ENCODE measurements at regions not wholly inside any gene's neighbourhood (a gene's known extent, or its start where the extent isn't known, plus 50 kb on each side); places are given as distances from the start of the nearest gene placed in this dataset.
"Not testable (repeated sequence)": the region's sequence is repeated elsewhere in the genome, so short reads cannot be mapped to it uniquely, and the experiment has no call there.

DNA sequence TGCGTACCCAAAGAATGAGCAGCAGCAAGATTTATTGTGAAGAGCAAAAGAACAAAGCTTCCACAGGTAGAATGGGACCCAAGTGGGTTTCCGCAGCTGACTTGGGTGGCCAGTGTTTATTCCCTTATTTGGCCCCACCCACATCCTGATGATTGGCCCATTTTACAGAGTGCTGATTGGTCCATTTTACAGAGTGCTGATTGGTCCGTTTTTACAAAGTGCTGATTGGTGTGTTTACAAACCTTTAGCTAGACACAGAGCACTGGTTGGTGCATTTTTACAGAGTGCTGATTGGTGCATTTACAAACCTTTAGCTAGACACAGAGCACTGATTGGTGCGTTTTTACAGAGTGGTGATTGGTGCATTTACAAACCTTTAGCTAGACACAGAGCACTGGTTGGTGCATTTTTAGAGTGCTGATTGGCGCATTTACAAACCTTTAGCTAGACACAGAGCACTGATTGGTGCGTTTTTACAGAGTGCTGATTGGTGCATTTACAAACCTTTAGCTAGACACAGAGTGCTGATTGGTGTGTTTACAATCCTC, 94.8 kb downstream of the SAMD9 start:
- not testable (repeated sequence) for H3K4me3 ChIP-seq (ENCODE audit: low read depth in 1 of 3, low read length in 3 of 3); DNase-seq; H3K27me3 ChIP-seq (ENCODE audit: control insufficient read depth in 3 of 3, insufficient read depth in 3 of 3, low read length in 3 of 3); FAIRE-seq; H3K4me1 ChIP-seq (ENCODE audit: control insufficient read depth in 3 of 3, insufficient read depth in 2 of 3, low read depth in 1 of 3, low read length in 2 of 3); H3K36me3 ChIP-seq (ENCODE audit: control insufficient read depth in 3 of 3, insufficient read depth in 2 of 3, low read depth in 1 of 3, low read length in 3 of 3); H3K27ac ChIP-seq (ENCODE audit: low read depth in 1 of 3, low read length in 2 of 3); H3K9me3 ChIP-seq (ENCODE audit: control insufficient read depth in 2 of 2, insufficient read depth in 1 of 2, low read depth in 1 of 2, low read length in 1 of 2)
- 95 to 97% (median 97%) methylated on average over 6 of the region's 6 CpGs for WGBS, 3 donors

- no peaks in the 10 kb centered on the region for H3K4me1 ChIP-seq (ENCODE audit: control insufficient read depth in 3 of 3, insufficient read depth in 2 of 3, low read depth in 1 of 3, low read length in 2 of 3)
- no peak overlapping the region for H3K27ac ChIP-seq (ENCODE audit: low read depth in 1 of 3, low read length in 2 of 3)
- no peaks in the 10 kb centered on the region for H3K9me3 ChIP-seq (ENCODE audit: control insufficient read depth in 2 of 2, insufficient read depth in 1 of 2, low read depth in 1 of 2, low read length in 1 of 2)
- WGBS, 3 donors, result 76 to 98% (median 93%) methylated on average over 2 of the region's 2 CpGs
- no peak for DNase-seq
- H3K4me3 ChIP-seq (ENCODE audit: low read depth in 1 of 3, low read length in 3 of 3), result no peak overlapping the region
- FAIRE-seq, result no peak
- no peaks in the 10 kb centered on the region for H3K27me3 ChIP-seq (ENCODE audit: control insufficient read depth in 3 of 3, insufficient read depth in 3 of 3, low read length in 3 of 3)
- H3K36me3 ChIP-seq (ENCODE audit: control insufficient read depth in 3 of 3, insufficient read depth in 2 of 3, low read depth in 1 of 3, low read length in 3 of 3), result no peaks in the 10 kb centered on the region
Measured at GRCh38 chr7:93021748-93022147, 96.0 kb downstream of the SAMD9 start.

DNA sequence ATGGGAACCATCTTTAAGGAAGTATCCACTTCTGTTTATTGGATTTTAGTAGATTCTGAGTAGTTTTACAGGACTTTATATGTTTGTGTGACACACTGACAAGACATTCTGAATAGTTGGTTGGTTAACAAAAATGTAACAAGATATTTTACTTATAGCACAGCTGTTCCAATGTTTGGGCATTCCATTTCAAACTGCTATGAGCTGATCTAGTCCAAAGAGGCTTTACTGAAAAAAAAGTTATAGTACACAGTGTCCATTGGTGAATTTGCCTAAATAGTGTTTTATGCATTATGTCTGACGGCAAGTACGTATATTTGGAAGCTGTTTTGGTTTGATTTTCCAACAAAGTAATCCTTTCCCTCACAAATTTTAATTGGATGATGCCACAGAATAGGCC, 99.1 kb downstream of the SAMD9 start:
- Histone ChIP-seq H3K27me3 (ENCODE audit: control insufficient read depth in 3 of 3, insufficient read depth in 3 of 3, low read length in 3 of 3) (no peaks in the 10 kb centered on the region), H3K4me1 (ENCODE audit: control insufficient read depth in 3 of 3, insufficient read depth in 2 of 3, low read depth in 1 of 3, low read length in 2 of 3) (peaks cover 0 to 16% (median 8%) of the 10 kb centered on the region in 3 donors), H3K4me3 (ENCODE audit: low read depth in 1 of 3, low read length in 3 of 3) (no peak overlapping the region), H3K36me3 (ENCODE audit: control insufficient read depth in 3 of 3, insufficient read depth in 2 of 3, low read depth in 1 of 3, low read length in 3 of 3) (no peaks in the 10 kb centered on the region), H3K27ac (ENCODE audit: low read depth in 1 of 3, low read length in 2 of 3) (no peak overlapping the region), H3K9me3 (ENCODE audit: control insufficient read depth in 2 of 2, insufficient read depth in 1 of 2, low read depth in 1 of 2, low read length in 1 of 2) (no peaks in the 10 kb centered on the region)
- DNase-seq (no peak), FAIRE-seq (no peak)
- WGBS, 3 donors, result 71 to 96% (median 86%) methylated on average over 2 of the region's 2 CpGs

GRCh38 chr7:93016681-93017381, 100.9 kb downstream of the SAMD9 start:
- no peaks in the 10 kb centered on the region for H3K9me3 ChIP-seq (ENCODE audit: control insufficient read depth in 2 of 2, insufficient read depth in 1 of 2, low read depth in 1 of 2, low read length in 1 of 2)
- no peak overlapping the region for H3K4me3 ChIP-seq (ENCODE audit: low read depth in 1 of 3, low read length in 3 of 3)
- H3K36me3 ChIP-seq (ENCODE audit: control insufficient read depth in 3 of 3, insufficient read depth in 2 of 3, low read depth in 1 of 3, low read length in 3 of 3), result no peaks in the 10 kb centered on the region
- FAIRE-seq, result no peak
- 56 to 62% (median 58%) methylated on average over 8 of the region's 8 CpGs for WGBS, 3 donors
- H3K27ac ChIP-seq (ENCODE audit: low read depth in 1 of 3, low read length in 2 of 3), result no peak overlapping the region
- no peaks in the 10 kb centered on the region for H3K27me3 ChIP-seq (ENCODE audit: control insufficient read depth in 3 of 3, insufficient read depth in 3 of 3, low read length in 3 of 3)
- no peak for DNase-seq
- peaks cover 0 to 16% (median 8%) of the 10 kb centered on the region in 3 donors for H3K4me1 ChIP-seq (ENCODE audit: control insufficient read depth in 3 of 3, insufficient read depth in 2 of 3, low read depth in 1 of 3, low read length in 2 of 3)

GRCh38 chr7:93015779-93016481, 101.8 kb downstream of the SAMD9 start:
- FAIRE-seq (no peak), DNase-seq (peak; percentile 33 to 62)
- Histone ChIP-seq H3K4me1 (ENCODE audit: control insufficient read depth in 3 of 3, insufficient read depth in 2 of 3, low read depth in 1 of 3, low read length in 2 of 3) (peaks cover 0 to 16% (median 8%) of the 10 kb centered on the region in 3 donors), H3K4me3 (ENCODE audit: low read depth in 1 of 3, low read length in 3 of 3) (no peak overlapping the region), H3K36me3 (ENCODE audit: control insufficient read depth in 3 of 3, insufficient read depth in 2 of 3, low read depth in 1 of 3, low read length in 3 of 3) (no peaks in the 10 kb centered on the region), H3K27me3 (ENCODE audit: control insufficient read depth in 3 of 3, insufficient read depth in 3 of 3, low read length in 3 of 3) (no peaks in the 10 kb centered on the region), H3K27ac (ENCODE audit: low read depth in 1 of 3, low read length in 2 of 3) (peak overlapping the region in 2 of 3 donors; percentile 26 to 52), H3K9me3 (ENCODE audit: control insufficient read depth in 2 of 2, insufficient read depth in 1 of 2, low read depth in 1 of 2, low read length in 1 of 2) (no peaks in the 10 kb centered on the region)
- WGBS, 3 donors, result 6 to 28% (median 15%) methylated on average over 5 of the region's 5 CpGs

DNA sequence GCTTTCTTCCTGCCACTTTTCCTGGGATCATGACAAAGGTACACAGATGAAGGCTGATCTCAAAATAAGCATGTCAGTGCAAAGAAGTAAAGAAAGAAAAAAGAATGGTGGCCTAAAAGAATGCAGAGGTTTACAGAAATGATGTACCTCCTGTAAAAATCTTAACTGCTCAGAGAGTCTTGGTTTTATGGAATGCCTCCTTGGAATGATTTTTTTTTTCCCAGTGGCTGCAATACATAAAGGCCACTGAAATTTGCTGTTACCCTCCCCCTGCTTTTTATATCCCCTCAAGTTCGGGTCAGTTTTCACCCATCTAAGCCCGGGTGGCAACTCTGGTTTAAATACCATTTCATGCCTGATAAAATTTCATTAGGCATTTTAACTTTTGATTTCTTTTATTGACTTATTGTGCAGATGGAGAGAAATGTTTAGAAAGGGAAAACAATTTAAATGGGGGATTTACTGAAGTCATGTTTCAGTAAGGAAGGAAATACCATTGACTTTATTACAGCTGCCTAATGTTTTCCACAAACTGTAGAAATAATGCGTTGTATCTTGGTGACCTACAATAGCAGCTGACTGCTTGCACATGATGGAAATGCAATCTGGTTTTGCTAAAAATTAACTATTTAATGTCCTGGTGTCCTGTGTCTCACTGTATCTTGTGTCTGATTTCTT, 102.5 kb downstream of the SAMD9 start:
- FAIRE-seq, result no peak
- Histone ChIP-seq H3K36me3 (ENCODE audit: control insufficient read depth in 3 of 3, insufficient read depth in 2 of 3, low read depth in 1 of 3, low read length in 3 of 3) (no peaks in the 10 kb centered on the region), H3K4me1 (ENCODE audit: control insufficient read depth in 3 of 3, insufficient read depth in 2 of 3, low read depth in 1 of 3, low read length in 2 of 3) (peaks cover 0 to 16% (median 8%) of the 10 kb centered on the region in 3 donors), H3K9me3 (ENCODE audit: control insufficient read depth in 2 of 2, insufficient read depth in 1 of 2, low read depth in 1 of 2, low read length in 1 of 2) (no peaks in the 10 kb centered on the region), H3K4me3 (ENCODE audit: low read depth in 1 of 3, low read length in 3 of 3) (no peak overlapping the region), H3K27ac (ENCODE audit: low read depth in 1 of 3, low read length in 2 of 3) (peak overlapping the region in 2 of 3 donors; percentile 26 to 52), H3K27me3 (ENCODE audit: control insufficient read depth in 3 of 3, insufficient read depth in 3 of 3, low read length in 3 of 3) (no peaks in the 10 kb centered on the region)
- WGBS, 3 donors, result 11 to 44% (median 43%) methylated on average over 3 of the region's 3 CpGs
- DNase-seq, result peak in 1 of 2 donors; percentile 43

- 3 to 29% (median 21%) methylated on average over 1 of the region's 1 CpG for WGBS, 3 donors
Measured at GRCh38 chr7:93014410-93014809, 103.4 kb downstream of the SAMD9 start.

DNA sequence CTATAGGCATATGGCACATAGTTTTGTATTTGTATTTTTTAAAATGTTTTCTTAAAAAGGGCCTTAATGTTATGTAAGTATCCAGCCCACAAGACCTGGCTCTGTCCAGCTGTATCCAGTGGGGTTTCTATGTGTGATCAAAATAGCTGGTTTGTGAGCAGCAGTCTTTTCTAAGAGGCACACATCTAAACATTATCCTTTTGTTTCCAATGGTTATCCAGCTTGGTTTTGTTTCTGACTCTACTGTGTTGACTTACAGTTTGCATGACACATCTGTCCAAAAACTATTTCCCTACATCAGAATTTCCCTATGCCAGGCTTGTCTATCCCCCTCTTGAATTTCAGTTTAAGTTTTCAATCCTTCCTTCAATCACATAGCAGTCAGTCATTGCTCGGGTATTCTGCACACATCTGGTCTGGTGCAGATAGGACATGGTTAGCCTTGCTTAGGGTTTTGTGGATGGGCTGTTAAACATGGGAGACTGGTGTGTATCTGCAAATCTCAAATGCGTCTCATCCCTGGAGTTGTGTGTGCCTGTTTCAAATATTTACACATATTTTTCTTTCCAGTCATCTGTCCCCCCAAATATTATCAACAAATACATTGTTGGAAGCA, 104.2 kb downstream of the SAMD9 start:
- 80 to 92% (median 87%) methylated on average over 2 of the region's 2 CpGs for WGBS, 3 donors
- no peak for DNase-seq

More at GRCh38 chr7:93014410-93014809, 103.4 kb downstream of the SAMD9 start:
- DNase-seq (peak; percentile 44 to 64), FAIRE-seq (no peak)
- Histone ChIP-seq H3K27me3 (ENCODE audit: control insufficient read depth in 3 of 3, insufficient read depth in 3 of 3, low read length in 3 of 3) (no peaks in the 10 kb centered on the region), H3K27ac (ENCODE audit: low read depth in 1 of 3, low read length in 2 of 3) (peak overlapping the region in 1 of 3 donors; percentile 34), H3K4me3 (ENCODE audit: low read depth in 1 of 3, low read length in 3 of 3) (no peak overlapping the region), H3K36me3 (ENCODE audit: control insufficient read depth in 3 of 3, insufficient read depth in 2 of 3, low read depth in 1 of 3, low read length in 3 of 3) (no peaks in the 10 kb centered on the region), H3K4me1 (ENCODE audit: control insufficient read depth in 3 of 3, insufficient read depth in 2 of 3, low read depth in 1 of 3, low read length in 2 of 3) (peaks cover 0 to 16% (median 8%) of the 10 kb centered on the region in 3 donors), H3K9me3 (ENCODE audit: control insufficient read depth in 2 of 2, insufficient read depth in 1 of 2, low read depth in 1 of 2, low read length in 1 of 2) (no peaks in the 10 kb centered on the region)

More for the DNA sequence above, 104.2 kb downstream of the SAMD9 start:
- Histone ChIP-seq H3K27me3 (ENCODE audit: control insufficient read depth in 3 of 3, insufficient read depth in 3 of 3, low read length in 3 of 3) (no peaks in the 10 kb centered on the region), H3K9me3 (ENCODE audit: control insufficient read depth in 2 of 2, insufficient read depth in 1 of 2, low read depth in 1 of 2, low read length in 1 of 2) (no peaks in the 10 kb centered on the region), H3K4me1 (ENCODE audit: control insufficient read depth in 3 of 3, insufficient read depth in 2 of 3, low read depth in 1 of 3, low read length in 2 of 3) (peaks cover 0 to 16% (median 8%) of the 10 kb centered on the region in 3 donors), H3K36me3 (ENCODE audit: control insufficient read depth in 3 of 3, insufficient read depth in 2 of 3, low read depth in 1 of 3, low read length in 3 of 3) (no peaks in the 10 kb centered on the region), H3K27ac (ENCODE audit: low read depth in 1 of 3, low read length in 2 of 3) (no peak overlapping the region), H3K4me3 (ENCODE audit: low read depth in 1 of 3, low read length in 3 of 3) (no peak overlapping the region)
- FAIRE-seq, result no peak
